ENCODE measurements at regions not wholly inside any gene's neighbourhood (a gene's known extent, or its start where the extent isn't known, plus 50 kb on each side); places are given as distances from the start of the nearest gene placed in this dataset.
"Not testable (repeated sequence)": the region's sequence is repeated elsewhere in the genome, so short reads cannot be mapped to it uniquely, and the experiment has no call there.

GRCh38 chr7:145718129-145718528 lies 398.5 kb upstream of the CNTNAP2 start:
- Histone ChIP-seq H3K4me3 (no peak overlapping the region), H3K4me1 (no peaks in the 10 kb centered on the region), H3K27me3 (no peaks in the 10 kb centered on the region), H3K27ac (no peak overlapping the region), H3K36me3 (no peaks in the 10 kb centered on the region), H3K9me3 (no peaks in the 10 kb centered on the region)
- intact Hi-C loops (cut with DNase I; ENCODE audit: low total_unique reads), result no loop called here
- ATAC-seq (no peak), DNase-seq (no peak)
- in situ Hi-C loops (cut with MboI; ENCODE audit: low sequenced_read_pairs in 4 of 4), result no loop called here
- no peak for TF ChIP-seq POLR2A (IDR thresholded peaks at IDR 0.05)
- TF ChIP-seq, protein P1, sequence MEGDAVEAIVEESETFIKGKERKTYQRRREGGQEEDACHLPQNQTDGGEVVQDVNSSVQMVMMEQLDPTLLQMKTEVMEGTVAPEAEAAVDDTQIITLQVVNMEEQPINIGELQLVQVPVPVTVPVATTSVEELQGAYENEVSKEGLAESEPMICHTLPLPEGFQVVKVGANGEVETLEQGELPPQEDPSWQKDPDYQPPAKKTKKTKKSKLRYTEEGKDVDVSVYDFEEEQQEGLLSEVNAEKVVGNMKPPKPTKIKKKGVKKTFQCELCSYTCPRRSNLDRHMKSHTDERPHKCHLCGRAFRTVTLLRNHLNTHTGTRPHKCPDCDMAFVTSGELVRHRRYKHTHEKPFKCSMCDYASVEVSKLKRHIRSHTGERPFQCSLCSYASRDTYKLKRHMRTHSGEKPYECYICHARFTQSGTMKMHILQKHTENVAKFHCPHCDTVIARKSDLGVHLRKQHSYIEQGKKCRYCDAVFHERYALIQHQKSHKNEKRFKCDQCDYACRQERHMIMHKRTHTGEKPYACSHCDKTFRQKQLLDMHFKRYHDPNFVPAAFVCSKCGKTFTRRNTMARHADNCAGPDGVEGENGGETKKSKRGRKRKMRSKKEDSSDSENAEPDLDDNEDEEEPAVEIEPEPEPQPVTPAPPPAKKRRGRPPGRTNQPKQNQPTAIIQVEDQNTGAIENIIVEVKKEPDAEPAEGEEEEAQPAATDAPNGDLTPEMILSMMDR (IDR thresholded peaks at IDR 0.05 in 4 of 5, conservative IDR thresholded peaks at IDR 0.05 in 1 of 5), result no peak

DNA sequence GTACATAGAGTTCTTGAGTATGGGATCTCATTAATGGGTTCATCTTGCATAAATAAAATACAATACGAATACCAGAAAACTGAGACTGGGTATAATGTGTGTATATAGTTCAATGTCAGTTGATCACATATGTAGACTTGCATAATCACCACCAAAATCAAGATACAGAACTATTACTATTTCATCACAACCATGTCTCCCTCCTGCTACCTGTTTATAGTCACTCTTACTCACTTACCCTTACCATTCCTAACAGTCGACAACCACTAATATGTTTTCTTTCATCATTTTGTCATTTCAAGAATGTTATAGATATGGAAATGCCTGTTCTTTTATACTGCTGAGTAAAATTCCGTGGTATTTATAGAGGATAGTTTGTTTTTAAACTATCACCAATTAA lies 416.1 kb upstream of the CNTNAP2 start:
- intact Hi-C loops (cut with DNase I; ENCODE audit: low total_unique reads) (no loop called here), in situ Hi-C loops (cut with MboI; ENCODE audit: low sequenced_read_pairs in 4 of 4) (no loop called here)
- Histone ChIP-seq H3K4me1 (no peaks in the 10 kb centered on the region), H3K27ac (no peak overlapping the region), H3K4me3 (no peak overlapping the region), H3K9me3 (no peaks in the 10 kb centered on the region), H3K27me3 (no peaks in the 10 kb centered on the region), H3K36me3 (no peaks in the 10 kb centered on the region)
- DNase-seq (no peak), ATAC-seq (no peak)
- no peak for TF ChIP-seq POLR2A (IDR thresholded peaks at IDR 0.05)
- TF ChIP-seq, protein P1 (IDR thresholded peaks at IDR 0.05 in 4 of 5, conservative IDR thresholded peaks at IDR 0.05 in 1 of 5), result no peak

- Histone ChIP-seq H3K9me3 (no peaks in the 10 kb centered on the region), H3K36me3 (no peaks in the 10 kb centered on the region), H3K27me3 (no peaks in the 10 kb centered on the region), H3K27ac (no peak overlapping the region), H3K4me3 (no peak overlapping the region), H3K4me1 (no peaks in the 10 kb centered on the region)
- TF ChIP-seq, protein P1 (IDR thresholded peaks at IDR 0.05 in 4 of 5, conservative IDR thresholded peaks at IDR 0.05 in 1 of 5), result no peak
- TF ChIP-seq POLR2A (IDR thresholded peaks at IDR 0.05), result no peak
- no peak for DNase-seq
- in situ Hi-C loops (cut with MboI; ENCODE audit: low sequenced_read_pairs in 4 of 4), result no loop called here
- no peak for ATAC-seq
- intact Hi-C loops (cut with DNase I; ENCODE audit: low total_unique reads), result no loop called here
Observed at GRCh38 chr7:145698526-145699262, 417.9 kb upstream of the CNTNAP2 start.

GRCh38 chr7:145697412-145698107 lies 419.0 kb upstream of the CNTNAP2 start:
- H3K36me3 ChIP-seq; H3K4me3 ChIP-seq; in situ Hi-C loops (cut with MboI; ENCODE audit: low sequenced_read_pairs in 4 of 4); H3K27ac ChIP-seq; H3K4me1 ChIP-seq; intact Hi-C loops (cut with DNase I; ENCODE audit: low total_unique reads); DNase-seq; ATAC-seq; H3K27me3 ChIP-seq; H3K9me3 ChIP-seq: not testable (repeated sequence)

- H3K36me3 ChIP-seq, result no peaks in the 10 kb centered on the region
- no peaks in the 10 kb centered on the region for H3K9me3 ChIP-seq
- DNase-seq (no peak), ATAC-seq (no peak)
- intact Hi-C loops (cut with DNase I; ENCODE audit: low total_unique reads) (no loop called here), in situ Hi-C loops (cut with MboI; ENCODE audit: low sequenced_read_pairs in 4 of 4) (no loop called here)
- H3K4me3 ChIP-seq, result no peak overlapping the region
- no peaks in the 10 kb centered on the region for H3K4me1 ChIP-seq
- H3K27me3 ChIP-seq, result no peaks in the 10 kb centered on the region
- no peak overlapping the region for H3K27ac ChIP-seq
- no peak for TF ChIP-seq POLR2A (IDR thresholded peaks at IDR 0.05)
- TF ChIP-seq, protein P1 (IDR thresholded peaks at IDR 0.05 in 4 of 5, conservative IDR thresholded peaks at IDR 0.05 in 1 of 5), result no peak
Observed at GRCh38 chr7:145696071-145696470, 420.5 kb upstream of the CNTNAP2 start.
